ENCODE measurements at regions not wholly inside any gene's neighbourhood (a gene's known extent, or its start where the extent isn't known, plus 50 kb on each side); places are given as distances from the start of the nearest gene placed in this dataset.

GRCh38 chr1:5475572-5475971, 516.7 kb downstream of the NPHP4 start:
- TF ChIP-seq, protein P1, sequence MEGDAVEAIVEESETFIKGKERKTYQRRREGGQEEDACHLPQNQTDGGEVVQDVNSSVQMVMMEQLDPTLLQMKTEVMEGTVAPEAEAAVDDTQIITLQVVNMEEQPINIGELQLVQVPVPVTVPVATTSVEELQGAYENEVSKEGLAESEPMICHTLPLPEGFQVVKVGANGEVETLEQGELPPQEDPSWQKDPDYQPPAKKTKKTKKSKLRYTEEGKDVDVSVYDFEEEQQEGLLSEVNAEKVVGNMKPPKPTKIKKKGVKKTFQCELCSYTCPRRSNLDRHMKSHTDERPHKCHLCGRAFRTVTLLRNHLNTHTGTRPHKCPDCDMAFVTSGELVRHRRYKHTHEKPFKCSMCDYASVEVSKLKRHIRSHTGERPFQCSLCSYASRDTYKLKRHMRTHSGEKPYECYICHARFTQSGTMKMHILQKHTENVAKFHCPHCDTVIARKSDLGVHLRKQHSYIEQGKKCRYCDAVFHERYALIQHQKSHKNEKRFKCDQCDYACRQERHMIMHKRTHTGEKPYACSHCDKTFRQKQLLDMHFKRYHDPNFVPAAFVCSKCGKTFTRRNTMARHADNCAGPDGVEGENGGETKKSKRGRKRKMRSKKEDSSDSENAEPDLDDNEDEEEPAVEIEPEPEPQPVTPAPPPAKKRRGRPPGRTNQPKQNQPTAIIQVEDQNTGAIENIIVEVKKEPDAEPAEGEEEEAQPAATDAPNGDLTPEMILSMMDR (IDR thresholded peaks at IDR 0.05; ENCODE audit: low read depth, low read length, poor library complexity, severe bottlenecking): no peak
- TF ChIP-seq EZH2phosphoT487 (IDR thresholded peaks at IDR 0.05; ENCODE audit: borderline replicate concordance, low read length): no peak

All from DOHH2 (cell line).